SK-N-MC (cell line): ENCODE measurements at regions not wholly inside any gene's neighbourhood (a gene's known extent, or its start where the extent isn't known, plus 50 kb on each side); places are given as distances from the start of the nearest gene placed in this dataset.

Experiments used
- DNase-seq: peaks from one replicate; pipeline ENCODE4 v3.0.0-alpha.2; 2011; ENCODE audit warnings: low read depth, low spot score
- H3K27ac ChIP-seq: fragments of 200-600 bp; sonication (generic); 2 replicates; pipeline ENCODE4 v1.5.1; 2016; ENCODE audit warnings: mixed run types
- H3K36me3 ChIP-seq: fragments of 200-600 bp; sonication (generic); 2 replicates; pipeline ENCODE4 v1.6.1; 2017; ENCODE audit warnings: antibody characterized with exemption, low read length, mixed read lengths; ENCODE audit not compliant: insufficient read depth
- H3K4me3 ChIP-seq: fragments of 200-600 bp; sonication (generic); 2 replicates; pipeline ENCODE4 v1.5.1; 2016
- H3K9ac ChIP-seq: fragments of 200-600 bp; sonication (generic); 2 replicates; pipeline ENCODE4 v1.8.0; 2017; ENCODE audit warnings: mixed run types, mixed read lengths; ENCODE audit not compliant: insufficient read length
- H3K9me3 ChIP-seq: fragments of 200-600 bp; sonication (generic); 2 replicates; pipeline ENCODE4 v1.6.1; 2017; ENCODE audit warnings: low read depth, mild to moderate bottlenecking, antibody characterized with exemption, low read length, moderate library complexity, mixed read lengths
- EZH2 ChIP-seq: fragments of 200-600 bp; sonication (generic); IDR thresholded peaks from one replicate; pipeline ENCODE4 v1.6.1; 2017; ENCODE audit warnings: antibody characterized with exemption
- FOXP2 ChIP-seq: optimal IDR thresholded peaks from 2 replicates; pipeline ENCODE3; 2011; ENCODE audit warnings: mild to moderate bottlenecking, moderate library complexity; ENCODE audit not compliant: insufficient read depth; ENCODE audit errors: extremely low read length, control extremely low read depth
- POLR2AphosphoS5 ChIP-seq: IDR thresholded peaks from 2 replicates; pipeline ENCODE4 v1.6.1; 2012; ENCODE audit warnings: mild to moderate bottlenecking, low read depth, low read length, borderline replicate concordance

GRCh38 chr3:130834476-130834875 lies 59.4 kb upstream of the ATP2C1 start:
- no peak overlapping the region for H3K4me3 ChIP-seq
- no peaks in the 10 kb centered on the region for H3K9me3 ChIP-seq
- TF ChIP-seq EZH2 (no peak), POLR2AphosphoS5 (no peak), FOXP2 (no peak)
- no peaks in the 10 kb centered on the region for H3K36me3 ChIP-seq
- DNase-seq, result no peak
- no peak overlapping the region for H3K27ac ChIP-seq
- H3K9ac ChIP-seq, result no peak overlapping the region

DNA sequence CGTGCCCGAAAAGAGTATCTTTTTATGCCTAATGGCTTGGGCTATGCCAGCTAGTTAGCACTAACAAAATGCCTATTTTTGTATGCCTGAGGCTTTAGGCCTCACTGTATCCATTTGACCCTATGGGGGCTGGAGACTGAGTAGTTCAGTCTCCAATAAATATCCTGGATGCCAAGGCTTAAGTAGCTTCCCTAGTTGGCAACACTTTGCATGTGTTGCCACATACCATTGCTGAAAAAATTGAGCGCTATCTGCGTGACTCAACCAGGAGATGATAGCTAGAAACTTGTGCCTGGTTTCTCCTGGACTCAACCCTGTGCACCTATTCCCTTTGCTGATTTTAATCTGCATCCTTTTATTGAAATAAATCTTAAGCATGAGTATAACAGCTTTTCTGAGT lies 58.4 kb upstream of the ATP2C1 start:
- no peak overlapping the region for H3K27ac ChIP-seq
- TF ChIP-seq EZH2 (no peak), POLR2AphosphoS5 (no peak), FOXP2 (no peak)
- H3K9me3 ChIP-seq, result no peaks in the 10 kb centered on the region
- H3K9ac ChIP-seq, result no peak overlapping the region
- DNase-seq, result no peak
- no peaks in the 10 kb centered on the region for H3K36me3 ChIP-seq
- H3K4me3 ChIP-seq, result no peak overlapping the region

DNA sequence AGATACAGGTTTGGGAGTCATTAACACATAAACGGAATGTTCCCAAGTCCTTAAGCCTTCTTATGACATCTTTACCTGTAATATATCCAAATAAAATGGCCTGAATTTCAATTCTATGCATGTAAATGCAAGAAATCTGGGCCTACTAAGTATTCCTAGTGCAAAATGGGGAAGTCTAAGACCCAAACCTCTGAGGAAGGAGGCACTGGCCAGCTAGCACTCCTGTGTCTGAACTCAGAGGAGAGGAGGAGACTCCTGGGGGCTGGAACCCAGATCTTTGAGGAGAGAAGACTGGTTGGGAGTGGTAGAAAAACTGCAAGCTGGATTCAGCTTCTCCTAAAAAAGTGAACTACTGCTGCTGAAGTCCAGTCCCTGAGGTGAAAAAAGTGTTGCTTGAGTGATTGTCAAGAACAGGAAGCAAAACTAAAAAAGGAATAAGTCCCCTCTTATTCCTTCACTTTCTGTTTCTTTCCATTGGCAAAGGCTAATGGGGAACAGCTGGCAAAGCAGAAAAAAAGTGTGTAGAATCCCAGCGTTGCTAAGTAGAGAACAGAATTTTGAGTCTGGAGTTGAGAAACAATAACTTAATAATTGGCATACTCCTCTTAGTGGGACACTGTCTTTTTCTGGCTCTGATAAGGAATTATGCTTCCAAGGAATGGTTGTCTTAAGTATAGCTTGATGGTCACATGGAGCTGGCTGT lies 54.8 kb upstream of the ATP2C1 start:
- H3K27ac ChIP-seq, result no peak overlapping the region
- H3K9ac ChIP-seq, result no peak overlapping the region
- no peak for TF ChIP-seq FOXP2
- no peak for TF ChIP-seq POLR2AphosphoS5
- TF ChIP-seq EZH2, result no peak
- no peaks in the 10 kb centered on the region for H3K36me3 ChIP-seq
- no peak for DNase-seq
- H3K4me3 ChIP-seq, result no peak overlapping the region
- no peaks in the 10 kb centered on the region for H3K9me3 ChIP-seq

DNA sequence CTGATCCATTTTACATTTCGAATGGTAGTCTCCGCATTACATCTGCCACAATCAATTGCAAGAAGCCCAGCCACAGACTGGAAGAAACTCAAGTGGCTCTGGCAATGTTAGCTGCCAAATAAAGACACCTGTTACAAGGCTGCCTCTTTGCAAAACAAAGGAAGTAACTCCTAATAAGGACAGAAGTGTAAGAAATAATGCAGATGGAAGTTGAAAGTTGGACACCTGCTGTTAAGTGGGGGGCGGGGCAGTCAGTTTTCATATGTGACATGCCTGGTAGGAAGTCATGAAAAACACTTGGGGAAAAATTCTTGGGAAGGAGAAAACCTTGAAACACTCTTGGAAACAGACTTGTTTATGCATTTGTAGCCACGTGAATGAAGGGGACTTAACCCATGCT lies 54.1 kb upstream of the ATP2C1 start:
- Histone ChIP-seq H3K36me3 (no peaks in the 10 kb centered on the region), H3K27ac (no peak overlapping the region), H3K9ac (no peak overlapping the region), H3K4me3 (no peak overlapping the region), H3K9me3 (no peaks in the 10 kb centered on the region)
- DNase-seq, result no peak
- TF ChIP-seq FOXP2, result no peak

- TF ChIP-seq EZH2, result no peak
- TF ChIP-seq POLR2AphosphoS5, result no peak
- TF ChIP-seq FOXP2, result no peak
- Histone ChIP-seq H3K27ac (no peak overlapping the region), H3K36me3 (no peaks in the 10 kb centered on the region), H3K9me3 (no peaks in the 10 kb centered on the region), H3K4me3 (no peak overlapping the region), H3K9ac (no peak overlapping the region)
- no peak for DNase-seq
Observed at GRCh38 chr3:130841357-130841756, 52.5 kb upstream of the ATP2C1 start.

GRCh38 chr3:130843441-130843840 lies 50.4 kb upstream of the ATP2C1 start:
- H3K27ac ChIP-seq, result no peak overlapping the region

More at GRCh38 chr3:130843441-130843840, 50.4 kb upstream of the ATP2C1 start:
- no peak overlapping the region for H3K4me3 ChIP-seq
- no peaks in the 10 kb centered on the region for H3K36me3 ChIP-seq
- TF ChIP-seq FOXP2, result no peak
- no peak for TF ChIP-seq POLR2AphosphoS5
- TF ChIP-seq EZH2, result no peak
- H3K9me3 ChIP-seq, result no peaks in the 10 kb centered on the region
- H3K9ac ChIP-seq, result no peak overlapping the region
- DNase-seq, result no peak
